CD1c-positive myeloid dendritic cell (primary cell): ENCODE measurements at regions not wholly inside any gene's neighbourhood (a gene's known extent, or its start where the extent isn't known, plus 50 kb on each side); places are given as distances from the start of the nearest gene placed in this dataset.

Experiments
- DNase-seq: peaks from one replicate; pipeline ENCODE4 v3.0.0-alpha.2; 2016; ENCODE audit errors: extremely low spot score

- no peak for DNase-seq
Observed at GRCh38 chr20:23138682-23139081, 52.6 kb upstream of the CD93 start.

- DNase-seq, result no peak
Observed at GRCh38 chr20:23138226-23138625, 52.1 kb upstream of the CD93 start.

GRCh38 chr20:23136893-23137745, 51.0 kb upstream of the CD93 start:
- DNase-seq, result no peak

GRCh38 chr20:23135449-23136420, 49.6 kb upstream of the CD93 start:
- DNase-seq, result peak; percentile 86
